Upper lobe of right lung (tissue), 1 donor: ENCODE measurements at regions not wholly inside any gene's neighbourhood (a gene's known extent, or its start where the extent isn't known, plus 50 kb on each side); places are given as distances from the start of the nearest gene placed in this dataset.

ENCODE experiments used
- ATAC-seq: fragments of 200-7000 bp; cut with Tn5 transposase; one replicate; pipeline ENCODE4 v1.9.1; 2020; ENCODE audit warnings: mild to moderate bottlenecking, moderate library complexity
- DNase-seq: peaks from one replicate; pipeline ENCODE4 v3.0.0-alpha.2; 2020
- H3K27ac ChIP-seq: fragments of 200-600 bp; one replicate; pipeline ENCODE4 v1.8.0; 2022
- H3K27me3 ChIP-seq: fragments of 200-600 bp; one replicate; pipeline ENCODE4 v1.8.0; 2022; ENCODE audit warnings: mild to moderate bottlenecking
- H3K36me3 ChIP-seq: fragments of 200-600 bp; one replicate; pipeline ENCODE4 v1.8.0; 2022
- H3K4me1 ChIP-seq: fragments of 200-600 bp; one replicate; pipeline ENCODE4 v1.8.0; 2022
- H3K4me3 ChIP-seq: fragments of 200-600 bp; one replicate; pipeline ENCODE4 v1.8.0; 2022; ENCODE audit warnings: mild to moderate bottlenecking
- H3K9me3 ChIP-seq: fragments of 200-600 bp; one replicate; pipeline ENCODE4 v1.8.0; 2022
- CTCF ChIP-seq: fragments of 200-600 bp; IDR thresholded peaks from one replicate; pipeline ENCODE4 v1.8.0; 2022; ENCODE audit warnings: antibody characterized with exemption
- intact Hi-C: fragments of 100-400 bp; cut with DNase I; formaldehyde crosslinking; loops from one replicate; pipeline ENCODE4 v1.11.0; 2022
- donor health status: DM: no; HTN: yes; CAD: no; lungs with severe emphysema.

GRCh38 chr14:98937712-98938505 is 334.1 kb downstream of the BCL11B start:
- H3K27ac ChIP-seq = no peak overlapping the region
- no peak for TF ChIP-seq CTCF
- H3K4me3 ChIP-seq = no peak overlapping the region
- DNase-seq (no peak), ATAC-seq (no peak)
- no peaks in the 10 kb centered on the region for H3K36me3 ChIP-seq
- intact Hi-C loops = no loop called here
- H3K9me3 ChIP-seq = no peaks in the 10 kb centered on the region
- no peaks in the 10 kb centered on the region for H3K27me3 ChIP-seq
- no peaks in the 10 kb centered on the region for H3K4me1 ChIP-seq

- no peak for TF ChIP-seq CTCF
- no peaks in the 10 kb centered on the region for H3K36me3 ChIP-seq
- no peaks in the 10 kb centered on the region for H3K4me1 ChIP-seq
- no peaks in the 10 kb centered on the region for H3K27me3 ChIP-seq
- ATAC-seq (no peak), DNase-seq (no peak)
- no peak overlapping the region for H3K4me3 ChIP-seq
- no peak overlapping the region for H3K27ac ChIP-seq
- H3K9me3 ChIP-seq = no peaks in the 10 kb centered on the region
- intact Hi-C loops = no loop called here
Measured at GRCh38 chr14:98940693-98941437, 331.1 kb downstream of the BCL11B start.

GRCh38 chr14:98941481-98941880 is 330.5 kb downstream of the BCL11B start:
- TF ChIP-seq CTCF = no peak
- ATAC-seq (no peak), DNase-seq (no peak)
- no peaks in the 10 kb centered on the region for H3K36me3 ChIP-seq
- H3K27me3 ChIP-seq = no peaks in the 10 kb centered on the region
- no peak overlapping the region for H3K4me3 ChIP-seq
- H3K9me3 ChIP-seq = no peaks in the 10 kb centered on the region
- H3K27ac ChIP-seq = no peak overlapping the region
- intact Hi-C loops = no loop called here
- H3K4me1 ChIP-seq = peaks cover 4% of the 10 kb centered on the region

- Histone ChIP-seq H3K27ac (no peak overlapping the region), H3K9me3 (no peaks in the 10 kb centered on the region), H3K4me1 (peaks cover 7% of the 10 kb centered on the region), H3K36me3 (no peaks in the 10 kb centered on the region), H3K4me3 (no peak overlapping the region), H3K27me3 (no peaks in the 10 kb centered on the region)
- no peak for DNase-seq
- intact Hi-C loops = no loop called here
- no peak for TF ChIP-seq CTCF
- ATAC-seq = no peak
Measured at GRCh38 chr14:98943907-98944306, 328.1 kb downstream of the BCL11B start.

- Histone ChIP-seq H3K4me3 (no peak overlapping the region), H3K9me3 (no peaks in the 10 kb centered on the region), H3K27ac (no peak overlapping the region), H3K27me3 (no peaks in the 10 kb centered on the region), H3K4me1 (peaks cover 7% of the 10 kb centered on the region), H3K36me3 (no peaks in the 10 kb centered on the region)
- ATAC-seq (no peak), DNase-seq (no peak)
- intact Hi-C loops = no loop called here
- no peak for TF ChIP-seq CTCF
Measured at GRCh38 chr14:98944989-98945388, 327.0 kb downstream of the BCL11B start.
